Heart left ventricle (tissue), 16 donors: ENCODE measurements at regions not wholly inside any gene's neighbourhood (a gene's known extent, or its start where the extent isn't known, plus 50 kb on each side); places are given as distances from the start of the nearest gene placed in this dataset.
A peak's percentile ranks its signal among the peaks of the same experiment; 100 is the strongest.

Experiments
- ATAC-seq, 4 donors: fragments of 200-7000 bp; cut with Tn5 transposase; one replicate each; pipeline ENCODE4 v1.9.1; 2020 to 2022; ENCODE audit warnings: moderate library complexity in 4 of 4, mild to moderate bottlenecking in 3 of 4, moderate number of reproducible peaks in 1 of 4
- DNase-seq, 5 donors: peaks; one replicate each; pipeline ENCODE4 v3.0.0-alpha.2; 2020
- H3K27ac ChIP-seq, 12 donors: fragments of 200-600 bp; sonication (generic) in 4 of 12; one replicate each; pipeline versions ENCODE4 v1.5.0 to v1.8.0; 2016 to 2022; ENCODE audit warnings: mild to moderate bottlenecking in 2 of 12
- H3K27me3 ChIP-seq, 9 donors: fragments of 200-600 bp; sonication (generic) in 2 of 9; one replicate each; pipeline versions ENCODE4 v1.5.1 to v1.8.0; 2016 to 2022; ENCODE audit warnings: mild to moderate bottlenecking in 3 of 9
- H3K36me3 ChIP-seq, 9 donors: fragments of 200-600 bp; sonication (generic) in 2 of 9; one replicate each; pipeline versions ENCODE4 v1.5.0 to v1.8.0; 2018 to 2022; ENCODE audit warnings: mild to moderate bottlenecking in 2 of 9
- H3K4me1 ChIP-seq, 12 donors: fragments of 200-600 bp; sonication (generic) in 4 of 12; one replicate each; pipeline versions ENCODE4 v1.5.0 to v1.8.0; 2016 to 2022; ENCODE audit warnings: mild to moderate bottlenecking in 3 of 12
- H3K4me3 ChIP-seq, 12 donors: fragments of 200-600 bp; sonication (generic) in 4 of 12; one replicate each; pipeline versions ENCODE4 v1.5.0 to v1.8.0; 2017 to 2022; ENCODE audit warnings: mild to moderate bottlenecking in 9 of 12, moderate library complexity in 4 of 12
- H3K9me3 ChIP-seq, 12 donors: fragments of 200-600 bp; sonication (generic) in 4 of 12; one replicate each; pipeline versions ENCODE4 v1.5.0 to v1.8.0; 2016 to 2022; ENCODE audit warnings: mild to moderate bottlenecking in 1 of 12
- POLR2A ChIP-seq, 2 donors: fragments of 450-650 bp; IDR thresholded peaks; one replicate each; pipeline ENCODE4 v1.6.1; 2017; ENCODE audit warnings: antibody characterized with exemption in 2 of 2, mild to moderate bottlenecking in 2 of 2, moderate library complexity in 2 of 2
- WGBS, 4 donors: extraction: QIAGEN DNeasy Blood & Tissue Kit in 2 of 4; methylation state at CpG; one replicate each; pipeline versions ENCODE4 v1.1.5 to v1.1.7; 2013 to 2018; 5-methylcytosine and 5-hydroxymethylcytosine counted together
- intact Hi-C, 10 donors: fragments of 100-400 bp; cut with DNase I; formaldehyde crosslinking; loops; one replicate each; pipeline versions ENCODE4 v1.11.1 to v1.14.2; 2022
- TF ChIP-seq, protein P1 (sequence below), 12 donors: fragments of 200-600 bp; sonication (generic) in 4 of 12; IDR thresholded peaks; one replicate each; pipeline versions ENCODE4 v1.5.0 to v1.8.0; 2018 to 2022; ENCODE audit warnings: antibody characterized with exemption in 12 of 12, mild to moderate bottlenecking in 5 of 12
- donor health status: ischemic (EF 13 %, LVEDD 7.1; RV severe dilation, severe dysfunction).
- donor health status: healthy with polysubstance abuse.
- donor health status: DM: no; HTN: yes; CAD: no.
- donor health status: DM: no; HTN: no; CAD: no.
- donor health status: ischemic (EF 25% LVEDD 6.9; RV normal size, moderate dysfunction).
- donor health status: ischemic (EF 25% LVEDD 5.7; RV mildly dilated, moderate dysfunction).
- donor health status: healthy.
- donor health status: DM: yes; HTN: yes; CAD: no.
- donor health status: ischemic (EF 35%, LVEDD 5.7; RV mildly dilated, moderate dysfunction).
- donor health status: nonischemic (EF 11% LVEDD 7.7; RV severe dilation, severe dysfunction).
- donor health status: DM: yes; HTN: yes; CAD: no.
- donor health status: PGD.
- donor health status: ischemic (EF 29% LVEDD 5.4; RV normal size, mild dysfunction).
- donor health status: nonischemic (EF 23%, LVEDD 6.1; RV moderate dilation, normal function).

DNA sequence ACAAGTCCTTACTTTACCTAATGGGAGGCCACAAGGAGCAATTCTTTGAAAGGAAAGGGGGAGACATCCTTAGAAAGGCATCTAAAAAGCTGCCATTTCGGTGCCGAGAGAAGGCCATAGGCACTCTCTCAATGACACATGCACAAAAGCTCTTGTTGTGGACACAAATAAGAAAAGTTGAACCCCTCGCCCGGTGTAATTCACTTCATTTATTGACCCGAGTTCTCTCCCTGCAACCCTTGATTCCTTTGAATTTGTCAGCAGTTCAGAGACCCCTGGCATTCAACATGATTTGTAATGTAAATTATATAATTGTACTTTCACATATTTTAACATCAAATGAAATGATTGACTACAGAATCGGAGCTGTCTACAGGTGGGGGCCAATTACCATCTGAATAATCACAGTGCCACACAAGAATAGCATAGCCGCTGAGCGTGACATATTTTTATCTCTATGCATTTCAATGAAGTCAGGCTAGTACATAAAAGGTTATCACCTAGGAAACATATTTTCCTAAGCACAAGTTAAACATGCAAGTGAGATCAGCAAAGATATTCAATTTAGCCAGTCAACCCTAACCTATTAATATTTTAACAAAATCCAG, 66.7 kb downstream of the IRX6 start:
- peaks cover 0 to 46% (median 6%) of the 10 kb centered on the region in 12 donors for H3K4me1 ChIP-seq
- TF ChIP-seq, protein P1, sequence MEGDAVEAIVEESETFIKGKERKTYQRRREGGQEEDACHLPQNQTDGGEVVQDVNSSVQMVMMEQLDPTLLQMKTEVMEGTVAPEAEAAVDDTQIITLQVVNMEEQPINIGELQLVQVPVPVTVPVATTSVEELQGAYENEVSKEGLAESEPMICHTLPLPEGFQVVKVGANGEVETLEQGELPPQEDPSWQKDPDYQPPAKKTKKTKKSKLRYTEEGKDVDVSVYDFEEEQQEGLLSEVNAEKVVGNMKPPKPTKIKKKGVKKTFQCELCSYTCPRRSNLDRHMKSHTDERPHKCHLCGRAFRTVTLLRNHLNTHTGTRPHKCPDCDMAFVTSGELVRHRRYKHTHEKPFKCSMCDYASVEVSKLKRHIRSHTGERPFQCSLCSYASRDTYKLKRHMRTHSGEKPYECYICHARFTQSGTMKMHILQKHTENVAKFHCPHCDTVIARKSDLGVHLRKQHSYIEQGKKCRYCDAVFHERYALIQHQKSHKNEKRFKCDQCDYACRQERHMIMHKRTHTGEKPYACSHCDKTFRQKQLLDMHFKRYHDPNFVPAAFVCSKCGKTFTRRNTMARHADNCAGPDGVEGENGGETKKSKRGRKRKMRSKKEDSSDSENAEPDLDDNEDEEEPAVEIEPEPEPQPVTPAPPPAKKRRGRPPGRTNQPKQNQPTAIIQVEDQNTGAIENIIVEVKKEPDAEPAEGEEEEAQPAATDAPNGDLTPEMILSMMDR (IDR thresholded peaks at IDR 0.05), result no peak
- TF ChIP-seq POLR2A (IDR thresholded peaks at IDR 0.05), result peak in 1 of 2 donors; percentile 48
- WGBS, 4 donors, result 65 to 70% (median 69%) methylated on average over 8 of the region's 8 CpGs
- ATAC-seq, result peak in 3 of 4 donors; percentile 53 to 75 (median 58)
- H3K9me3 ChIP-seq, result no peaks in the 10 kb centered on the region
- intact Hi-C loops, result no loop called here
- H3K36me3 ChIP-seq, result no peaks in the 10 kb centered on the region
- no peak for DNase-seq
- no peaks in the 10 kb centered on the region for H3K27me3 ChIP-seq
- H3K4me3 ChIP-seq, result peak overlapping the region in 5 of 12 donors; percentile 8 to 41 (median 29)
- H3K27ac ChIP-seq, result peak overlapping the region; percentile 41 to 98 (median 72)

GRCh38 chr16:55391760-55392375, 67.9 kb downstream of the IRX6 start:
- Histone ChIP-seq H3K4me1 (peaks cover 0 to 45% (median 6%) of the 10 kb centered on the region in 12 donors), H3K36me3 (no peaks in the 10 kb centered on the region), H3K27ac (peak overlapping the region in 7 of 12 donors; percentile 70 to 98 (median 87)), H3K4me3 (peak overlapping the region in 4 of 12 donors; percentile 8 to 41 (median 34)), H3K9me3 (no peaks in the 10 kb centered on the region), H3K27me3 (no peaks in the 10 kb centered on the region)
- intact Hi-C loops, result no loop called here
- WGBS, 4 donors, result 48 to 60% (median 50%) methylated on average over 2 of the region's 2 CpGs
- ATAC-seq, result no peak
- no peak for DNase-seq
- TF ChIP-seq, protein P1 (IDR thresholded peaks at IDR 0.05), result no peak
- no peak for TF ChIP-seq POLR2A (IDR thresholded peaks at IDR 0.05)

DNA sequence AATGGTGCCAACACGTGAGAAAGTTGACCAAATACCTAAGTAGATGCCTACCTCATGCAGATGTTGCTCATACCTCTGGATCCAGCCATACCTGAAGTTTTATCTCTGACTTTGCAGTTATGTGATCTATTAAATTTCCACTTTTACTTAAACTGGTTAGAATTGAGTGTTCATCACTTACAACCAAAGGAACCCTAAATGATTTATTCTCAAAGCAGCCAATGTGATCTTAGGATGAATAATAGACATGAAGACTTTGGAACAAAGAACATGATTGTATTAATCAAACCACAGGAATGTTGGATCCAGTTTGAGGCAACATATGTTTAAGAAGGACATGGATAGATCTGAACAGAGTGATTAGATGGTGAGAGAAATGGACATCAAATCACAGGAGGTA, 68.7 kb downstream of the IRX6 start:
- intact Hi-C loops, result no loop called here
- DNase-seq (no peak), ATAC-seq (no peak)
- no peak for TF ChIP-seq POLR2A (IDR thresholded peaks at IDR 0.05)
- TF ChIP-seq, protein P1 (IDR thresholded peaks at IDR 0.05), result no peak
- H3K9me3 ChIP-seq, result no peaks in the 10 kb centered on the region
- WGBS, 4 donors, result 68 to 79% (median 73%) methylated on average over 1 of the region's 1 CpG
- H3K4me3 ChIP-seq, result peak overlapping the region in 2 of 12 donors; percentile 7 to 41
- H3K27me3 ChIP-seq, result no peaks in the 10 kb centered on the region
- peaks cover 0 to 44% (median 5%) of the 10 kb centered on the region in 12 donors for H3K4me1 ChIP-seq
- peak overlapping the region in 5 of 12 donors; percentile 80 to 98 (median 90) for H3K27ac ChIP-seq
- H3K36me3 ChIP-seq, result no peaks in the 10 kb centered on the region

- 8 to 36% (median 15%) methylated on average over 4 of the region's 4 CpGs for WGBS, 4 donors
- H3K36me3 ChIP-seq, result no peaks in the 10 kb centered on the region
- no peaks in the 10 kb centered on the region for H3K9me3 ChIP-seq
- H3K4me1 ChIP-seq, result peaks cover 0 to 39% (median 4%) of the 10 kb centered on the region in 12 donors
- H3K27ac ChIP-seq, result peak overlapping the region in 5 of 12 donors; percentile 10 to 98 (median 18)
- H3K4me3 ChIP-seq, result no peak overlapping the region
- ATAC-seq (no peak), DNase-seq (no peak)
- intact Hi-C loops, result no loop called here
- no peak for TF ChIP-seq POLR2A (IDR thresholded peaks at IDR 0.05)
- TF ChIP-seq, protein P1 (IDR thresholded peaks at IDR 0.05), result no peak
- H3K27me3 ChIP-seq, result no peaks in the 10 kb centered on the region
Measured at GRCh38 chr16:55393991-55394390, 70.0 kb downstream of the IRX6 start.
